Mesenchymal stem cell (in vitro differentiated cells and primary cell): ENCODE measurements at regions not wholly inside any gene's neighbourhood (a gene's known extent, or its start where the extent isn't known, plus 50 kb on each side); places are given as distances from the start of the nearest gene placed in this dataset.

ENCODE experiments used
- DNase-seq: peaks from one replicate; pipeline ENCODE4 v3.0.0-alpha.2; 2013
- H2AFZ ChIP-seq: one replicate; pipeline ENCODE4 v1.6.1; 2013; ENCODE audit warnings: low read depth, mild to moderate bottlenecking, control low read depth, inconsistent platforms, low read length, moderate library complexity
- H2AK5ac ChIP-seq: 2 replicates; pipeline ENCODE4 v1.6.1; 2013; ENCODE audit warnings: low read length, moderate library complexity, mild to moderate bottlenecking, inconsistent platforms; ENCODE audit not compliant: severe bottlenecking
- H2BK120ac ChIP-seq: one replicate; pipeline ENCODE4 v1.6.1; 2013; ENCODE audit warnings: low read depth, mild to moderate bottlenecking, inconsistent platforms, low read length, moderate library complexity
- H2BK12ac ChIP-seq, 2 experiments: one replicate each; pipeline ENCODE4 v1.6.1; 2013; ENCODE audit warnings: inconsistent platforms in 2 of 2, low read length in 2 of 2, mild to moderate bottlenecking in 2 of 2, moderate library complexity in 2 of 2, control low read depth in 1 of 2
- H2BK15ac ChIP-seq: one replicate; pipeline ENCODE4 v1.6.1; 2013; ENCODE audit warnings: mild to moderate bottlenecking, low read depth, inconsistent platforms; ENCODE audit not compliant: poor library complexity, severe bottlenecking
- H2BK5ac ChIP-seq: 2 replicates; pipeline ENCODE4 v1.6.1; 2013; ENCODE audit warnings: low read depth, mild to moderate bottlenecking, low read length, control low read depth, inconsistent platforms; ENCODE audit not compliant: poor library complexity, severe bottlenecking
- H3K14ac ChIP-seq, 2 experiments: one replicate each; pipeline ENCODE4 v1.6.1; 2013; ENCODE audit warnings: inconsistent platforms in 2 of 2, low read length in 2 of 2, control low read depth in 1 of 2, mild to moderate bottlenecking in 1 of 2, moderate library complexity in 1 of 2
- H3K18ac ChIP-seq, 2 experiments: one replicate each; pipeline ENCODE4 v1.6.1; 2013; ENCODE audit warnings: inconsistent platforms in 2 of 2, low read length in 2 of 2, control low read depth in 1 of 2, low read depth in 1 of 2, mild to moderate bottlenecking in 1 of 2
- H3K23ac ChIP-seq, 2 experiments: one replicate each; pipeline ENCODE4 v1.6.1; 2013; ENCODE audit warnings: inconsistent platforms in 2 of 2, low read length in 2 of 2, mild to moderate bottlenecking in 2 of 2, moderate library complexity in 2 of 2, control low read depth in 1 of 2
- H3K27ac ChIP-seq: 2 replicates; pipeline ENCODE4 v1.5.1; 2013; ENCODE audit warnings: mild to moderate bottlenecking, moderate library complexity, low read length, control low read depth, inconsistent platforms; ENCODE audit not compliant: poor library complexity, severe bottlenecking
- H3K27me3 ChIP-seq, 2 experiments: 2 replicates each; pipeline versions ENCODE4 v1.6.1 to v1.7.0; 2013; ENCODE audit warnings: low read length in 2 of 2, mild to moderate bottlenecking in 2 of 2, moderate library complexity in 2 of 2, control low read depth in 1 of 2, inconsistent platforms in 1 of 2; ENCODE audit not compliant: control insufficient read depth in 1 of 2, insufficient read depth in 1 of 2
- H3K36me3 ChIP-seq, 2 experiments: 2 replicates each; pipeline versions ENCODE4 v1.6.1 to v1.7.0; 2013; ENCODE audit warnings: low read length in 2 of 2, control low read depth in 1 of 2, inconsistent platforms in 1 of 2, low read depth in 1 of 2, mild to moderate bottlenecking in 1 of 2; ENCODE audit not compliant: insufficient read depth in 2 of 2, control insufficient read depth in 1 of 2
- H3K4ac ChIP-seq, 2 experiments: one replicate each; pipeline ENCODE4 v1.6.1; 2013; ENCODE audit warnings: inconsistent platforms in 2 of 2, low read length in 2 of 2, mild to moderate bottlenecking in 2 of 2, moderate library complexity in 2 of 2, control low read depth in 1 of 2, low read depth in 1 of 2
- H3K4me1 ChIP-seq: 2 replicates; pipeline ENCODE4 v1.6.1; 2013; ENCODE audit warnings: low read depth, low read length, control low read depth; ENCODE audit not compliant: control insufficient read depth, insufficient read depth
- H3K4me2 ChIP-seq: 2 replicates; pipeline ENCODE4 v1.6.1; 2013; ENCODE audit warnings: low read length, mild to moderate bottlenecking, inconsistent platforms; ENCODE audit not compliant: poor library complexity, severe bottlenecking
- H3K4me3 ChIP-seq, 2 experiments: 2 replicates each; pipeline versions ENCODE4 v1.5.1 to v1.7.0; 2013; ENCODE audit warnings: low read length in 2 of 2, mild to moderate bottlenecking in 2 of 2, control low read depth in 1 of 2, low read depth in 1 of 2; ENCODE audit not compliant: insufficient read depth in 1 of 2
- H3K79me1 ChIP-seq: replicated peaks from 2 replicates; pipeline ENCODE4 v1.6.1; 2013; ENCODE audit warnings: mild to moderate bottlenecking, control low read depth, low read length, inconsistent platforms; ENCODE audit not compliant: poor library complexity, severe bottlenecking
- H3K9ac ChIP-seq: 2 replicates; pipeline ENCODE4 v1.7.0; 2013; ENCODE audit warnings: mild to moderate bottlenecking, low read length, moderate library complexity
- H3K9me3 ChIP-seq: 2 replicates; pipeline ENCODE4 v1.7.0; 2013; ENCODE audit warnings: mild to moderate bottlenecking, low read length; ENCODE audit not compliant: control insufficient read depth
- H4K8ac ChIP-seq: one replicate; pipeline ENCODE4 v1.6.1; 2013; ENCODE audit warnings: inconsistent platforms, mild to moderate bottlenecking, low read length, moderate library complexity
- H4K91ac ChIP-seq: one replicate; pipeline ENCODE4 v1.6.1; 2013; ENCODE audit warnings: mild to moderate bottlenecking, low read length, inconsistent platforms
- WGBS: methylation state at CpG from one replicate; pipeline ENCODE4 v1.1.7; 2013; ENCODE audit warnings: mixed read lengths; 5-methylcytosine and 5-hydroxymethylcytosine counted together

DNA sequence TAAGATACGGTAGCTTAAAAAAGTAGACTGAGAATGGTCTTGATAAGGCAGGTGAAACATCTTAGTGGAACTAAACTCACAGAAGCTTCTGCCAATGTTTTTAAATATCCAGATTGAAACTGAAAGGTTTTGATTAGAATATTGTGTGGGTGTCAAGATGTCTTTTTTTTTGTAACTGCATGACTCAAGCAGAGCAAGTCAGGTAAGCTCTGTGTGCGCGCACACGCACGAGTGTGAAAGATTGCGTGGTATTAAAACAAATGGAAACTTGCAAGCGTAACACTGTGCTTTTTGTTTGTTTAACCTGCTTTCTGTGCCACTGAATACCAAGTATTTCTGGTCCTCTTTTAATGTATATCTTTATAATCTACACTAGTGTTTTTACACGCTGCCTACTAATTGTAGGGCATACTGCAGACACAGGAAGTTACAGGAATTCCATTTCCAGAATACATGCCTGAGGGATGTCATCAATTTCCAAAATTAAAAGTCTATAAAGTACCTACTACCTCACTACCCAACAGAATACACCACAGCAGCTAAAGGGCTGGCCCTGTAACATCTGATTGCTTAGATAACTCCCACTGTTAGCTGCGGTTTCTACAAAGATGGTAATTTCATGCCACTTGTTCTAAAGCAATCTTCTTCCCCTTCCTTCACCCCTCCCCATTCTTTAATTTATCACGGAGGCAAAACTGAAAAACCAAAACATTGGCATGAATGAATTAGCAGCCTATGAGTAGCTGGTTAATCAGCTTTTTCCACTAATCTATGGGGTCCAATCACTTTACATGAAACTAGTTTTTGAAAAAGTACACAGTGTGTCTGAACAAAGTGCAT is 472.8 kb downstream of the SHQ1 start:
- no peak overlapping the region for H3K4me2 ChIP-seq
- H3K18ac ChIP-seq: no peak overlapping the region
- no peak overlapping the region for H4K91ac ChIP-seq
- H2BK5ac ChIP-seq: no peak overlapping the region
- no peaks in the 10 kb centered on the region for H3K9me3 ChIP-seq
- H2BK12ac ChIP-seq: no peak overlapping the region
- H3K4me3 ChIP-seq: no peak overlapping the region
- peaks cover 8 to 37% of the 10 kb centered on the region in 2 experiments for H3K36me3 ChIP-seq
- no peak overlapping the region for H3K4ac ChIP-seq
- no peak overlapping the region for H2AK5ac ChIP-seq
- H2BK15ac ChIP-seq: no peak overlapping the region
- no peak overlapping the region for H3K14ac ChIP-seq
- no peak overlapping the region for H3K23ac ChIP-seq
- no peaks in the 10 kb centered on the region for H3K27me3 ChIP-seq
- DNase-seq: no peak
- H3K9ac ChIP-seq: no peak overlapping the region
- H3K27ac ChIP-seq: no peak overlapping the region
- no peak overlapping the region for H2BK120ac ChIP-seq
- H3K79me1 ChIP-seq: peaks cover 4% of the 10 kb centered on the region
- H2AFZ ChIP-seq: no peak overlapping the region
- 92% methylated on average over 10 of the region's 10 CpGs for WGBS
- peaks cover 1% of the 10 kb centered on the region for H3K4me1 ChIP-seq
- H4K8ac ChIP-seq: no peak overlapping the region

DNA sequence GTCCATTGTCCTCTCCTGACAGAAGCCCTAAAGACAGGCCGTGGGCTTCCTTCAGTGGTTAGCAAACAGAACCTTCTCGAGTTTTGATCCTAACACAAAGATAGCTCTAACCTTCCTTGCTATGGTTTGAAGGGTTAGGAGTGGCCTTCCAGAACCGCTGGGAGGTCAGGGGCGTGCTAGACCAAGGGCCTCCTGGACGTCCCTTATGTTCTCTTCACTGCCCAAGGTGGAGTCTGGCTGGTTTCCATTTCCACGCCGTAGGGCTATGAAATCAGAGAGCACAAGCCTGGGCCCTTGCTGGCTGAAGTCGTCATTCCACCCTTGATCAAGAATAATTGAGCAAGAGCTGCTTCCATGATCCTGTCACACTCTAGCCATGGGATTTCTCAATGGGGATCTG is 475.1 kb downstream of the SHQ1 start:
- Histone ChIP-seq H2AFZ (no peak overlapping the region), H2BK15ac (no peak overlapping the region), H3K18ac (no peak overlapping the region), H2AK5ac (no peak overlapping the region), H3K27me3 (no peaks in the 10 kb centered on the region), H3K4me3 (no peak overlapping the region), H3K9me3 (no peaks in the 10 kb centered on the region), H3K36me3 (peaks cover 4 to 28% of the 10 kb centered on the region in 2 experiments), H3K23ac (no peak overlapping the region), H3K9ac (no peak overlapping the region), H3K14ac (no peak overlapping the region), H3K4me2 (no peak overlapping the region), H2BK120ac (no peak overlapping the region), H3K4me1 (no peaks in the 10 kb centered on the region), H3K4ac (no peak overlapping the region), H4K91ac (no peak overlapping the region), H3K79me1 (peaks cover 2% of the 10 kb centered on the region), H3K27ac (no peak overlapping the region), H4K8ac (no peak overlapping the region), H2BK5ac (no peak overlapping the region), H2BK12ac (no peak overlapping the region)
- 96% methylated on average over 8 of the region's 8 CpGs for WGBS
- no peak for DNase-seq

DNA sequence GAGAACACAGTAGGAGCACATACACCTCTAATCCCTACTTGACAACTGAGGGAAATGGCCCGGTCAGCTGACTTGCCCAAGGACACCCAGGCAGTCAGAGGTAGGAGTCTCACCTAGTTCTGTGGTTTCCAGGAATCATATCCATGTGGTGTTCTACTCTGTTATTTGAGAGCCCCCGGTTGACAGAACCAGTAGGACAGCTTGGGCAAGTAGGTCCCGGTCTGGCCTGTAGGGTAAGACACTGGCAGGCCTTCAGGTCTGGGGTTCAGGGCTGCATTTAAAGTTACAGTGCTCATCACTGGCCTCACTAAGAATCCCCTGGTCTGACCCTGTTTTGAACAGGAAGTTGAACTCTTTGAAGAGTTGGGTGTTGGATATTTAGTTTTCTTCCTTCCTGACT is 476.1 kb downstream of the SHQ1 start:
- Histone ChIP-seq H4K8ac (no peak overlapping the region), H3K36me3 (peaks cover 3 to 20% of the 10 kb centered on the region in 2 experiments), H2BK120ac (no peak overlapping the region), H3K23ac (no peak overlapping the region), H4K91ac (no peak overlapping the region), H2BK5ac (no peak overlapping the region), H3K27me3 (no peaks in the 10 kb centered on the region), H2AFZ (no peak overlapping the region), H3K14ac (no peak overlapping the region), H3K4me2 (no peak overlapping the region), H3K9me3 (no peaks in the 10 kb centered on the region), H3K4me1 (no peaks in the 10 kb centered on the region), H2AK5ac (no peak overlapping the region), H3K4me3 (no peak overlapping the region), H3K79me1 (peaks cover 2% of the 10 kb centered on the region), H3K9ac (no peak overlapping the region), H2BK15ac (no peak overlapping the region), H3K18ac (no peak overlapping the region), H3K27ac (no peak overlapping the region), H3K4ac (no peak overlapping the region), H2BK12ac (no peak overlapping the region)
- 98% methylated on average over 3 of the region's 3 CpGs for WGBS
- DNase-seq: no peak

DNA sequence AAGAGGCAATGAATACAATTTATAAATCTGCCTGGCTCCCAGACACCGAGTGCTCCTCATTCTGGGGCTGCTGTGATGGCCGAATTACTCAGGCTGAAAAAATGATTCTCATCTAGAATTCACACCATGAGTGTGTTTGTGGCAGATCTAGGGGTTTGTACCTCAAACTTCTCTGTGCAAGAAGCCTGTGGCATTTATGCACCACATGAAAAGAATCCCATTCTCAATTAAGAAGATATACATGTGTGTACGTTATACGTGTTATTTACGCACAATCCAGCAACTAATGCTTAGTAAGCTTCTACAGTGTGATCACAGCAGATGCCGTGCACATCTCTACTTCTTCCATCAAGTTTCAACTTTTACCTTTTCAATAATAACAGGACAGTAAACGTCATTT is 476.8 kb downstream of the SHQ1 start:
- Histone ChIP-seq H2BK15ac (no peak overlapping the region), H4K91ac (no peak overlapping the region)

More for the DNA sequence above, 476.8 kb downstream of the SHQ1 start:
- Histone ChIP-seq H2BK5ac (no peak overlapping the region), H3K4me2 (no peak overlapping the region), H3K18ac (no peak overlapping the region), H3K4ac (no peak overlapping the region), H2AFZ (no peak overlapping the region), H3K23ac (no peak overlapping the region), H2AK5ac (no peak overlapping the region), H3K79me1 (peaks cover 2% of the 10 kb centered on the region), H2BK12ac (no peak overlapping the region), H2BK120ac (no peak overlapping the region), H3K14ac (no peak overlapping the region), H3K27ac (no peak overlapping the region), H3K36me3 (peaks cover 3 to 14% of the 10 kb centered on the region in 2 experiments), H3K27me3 (no peaks in the 10 kb centered on the region), H3K9me3 (no peaks in the 10 kb centered on the region), H3K9ac (no peak overlapping the region), H3K4me1 (no peaks in the 10 kb centered on the region), H4K8ac (no peak overlapping the region), H3K4me3 (no peak overlapping the region)
- 94% methylated on average over 7 of the region's 7 CpGs for WGBS
- no peak for DNase-seq
